GM20000 (cell line): ENCODE measurements at regions not wholly inside any gene's neighbourhood (a gene's known extent, or its start where the extent isn't known, plus 50 kb on each side); places are given as distances from the start of the nearest gene placed in this dataset.

Experiments used
- DNase-seq: peaks from one replicate; pipeline ENCODE4 v3.0.0; 2012; ENCODE audit warnings: low spot score
- CTCF ChIP-seq: IDR thresholded peaks from 2 replicates; pipeline ENCODE4 v1.5.1; 2012; ENCODE audit warnings: mild to moderate bottlenecking, control low read depth; ENCODE audit errors: extremely low read depth, missing control alignments

DNA sequence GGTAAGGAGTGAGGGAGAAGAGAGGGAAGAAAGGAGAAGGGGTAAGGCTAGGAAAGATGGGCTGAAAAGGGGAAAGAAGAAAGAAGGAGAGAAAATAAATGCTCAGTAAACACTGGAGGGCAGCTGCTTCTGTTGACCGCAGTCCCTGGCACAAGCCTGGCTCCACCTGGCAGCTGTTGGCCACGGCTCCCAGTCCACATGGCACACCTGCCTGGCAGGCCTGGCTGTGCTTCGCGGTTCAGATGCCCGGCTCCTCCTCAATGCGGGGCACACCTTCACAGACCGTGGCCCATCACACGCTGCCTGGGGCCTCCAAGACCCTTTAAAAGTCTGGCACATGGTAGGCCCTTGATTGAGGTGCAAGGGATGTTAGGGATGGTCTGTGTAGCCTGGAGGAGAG is 516.8 kb upstream of the PROK2 start:
- no peak for TF ChIP-seq CTCF
- DNase-seq: no peak

DNA sequence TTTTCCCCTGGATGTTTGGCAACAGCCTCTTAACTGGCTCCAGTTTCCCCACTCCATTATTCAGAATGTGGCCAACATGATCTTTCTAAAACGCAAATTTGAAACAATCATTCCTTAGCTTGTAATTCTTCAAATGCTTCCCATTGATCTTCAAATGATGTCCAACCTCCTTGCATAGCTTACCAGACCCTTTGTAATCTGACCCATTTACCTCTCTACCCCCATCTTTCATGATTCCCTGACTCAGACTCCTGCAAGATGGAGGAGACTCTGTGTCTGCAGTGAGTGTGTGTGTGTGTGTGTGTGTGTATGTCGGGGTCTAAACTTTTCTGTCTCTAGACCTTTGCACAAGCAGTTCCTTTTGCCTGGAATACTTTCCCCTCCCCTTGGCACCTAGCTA is 515.7 kb upstream of the PROK2 start:
- TF ChIP-seq CTCF: no peak

GRCh38 chr3:72299823-72300222 is 514.9 kb upstream of the PROK2 start:
- no peak for TF ChIP-seq CTCF
- no peak for DNase-seq

More for the DNA sequence above, 515.7 kb upstream of the PROK2 start:
- no peak for DNase-seq

DNA sequence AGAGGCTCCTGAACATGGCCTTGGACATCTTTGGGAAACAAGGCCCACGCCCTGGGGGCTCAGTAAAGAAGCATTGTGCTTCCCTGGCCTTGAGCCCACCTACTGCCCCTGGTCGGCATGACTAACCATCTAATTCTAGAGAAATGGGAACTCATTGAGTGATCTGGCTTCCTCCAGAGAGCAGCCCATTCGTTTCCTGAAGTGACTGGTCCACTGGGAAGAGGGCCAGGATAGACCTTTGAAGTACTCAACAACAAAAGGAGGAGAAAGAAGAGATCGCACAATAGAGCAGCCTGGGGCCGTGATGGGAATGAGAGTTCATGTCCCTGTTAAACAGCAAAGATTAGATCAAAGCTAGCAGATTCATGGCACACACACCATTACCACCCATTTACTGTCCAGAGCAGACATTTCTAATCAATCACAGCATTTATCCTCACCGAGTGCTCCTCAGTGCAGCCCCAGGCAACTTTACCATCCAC is 514.4 kb upstream of the PROK2 start:
- no peak for DNase-seq
- no peak for TF ChIP-seq CTCF

DNA sequence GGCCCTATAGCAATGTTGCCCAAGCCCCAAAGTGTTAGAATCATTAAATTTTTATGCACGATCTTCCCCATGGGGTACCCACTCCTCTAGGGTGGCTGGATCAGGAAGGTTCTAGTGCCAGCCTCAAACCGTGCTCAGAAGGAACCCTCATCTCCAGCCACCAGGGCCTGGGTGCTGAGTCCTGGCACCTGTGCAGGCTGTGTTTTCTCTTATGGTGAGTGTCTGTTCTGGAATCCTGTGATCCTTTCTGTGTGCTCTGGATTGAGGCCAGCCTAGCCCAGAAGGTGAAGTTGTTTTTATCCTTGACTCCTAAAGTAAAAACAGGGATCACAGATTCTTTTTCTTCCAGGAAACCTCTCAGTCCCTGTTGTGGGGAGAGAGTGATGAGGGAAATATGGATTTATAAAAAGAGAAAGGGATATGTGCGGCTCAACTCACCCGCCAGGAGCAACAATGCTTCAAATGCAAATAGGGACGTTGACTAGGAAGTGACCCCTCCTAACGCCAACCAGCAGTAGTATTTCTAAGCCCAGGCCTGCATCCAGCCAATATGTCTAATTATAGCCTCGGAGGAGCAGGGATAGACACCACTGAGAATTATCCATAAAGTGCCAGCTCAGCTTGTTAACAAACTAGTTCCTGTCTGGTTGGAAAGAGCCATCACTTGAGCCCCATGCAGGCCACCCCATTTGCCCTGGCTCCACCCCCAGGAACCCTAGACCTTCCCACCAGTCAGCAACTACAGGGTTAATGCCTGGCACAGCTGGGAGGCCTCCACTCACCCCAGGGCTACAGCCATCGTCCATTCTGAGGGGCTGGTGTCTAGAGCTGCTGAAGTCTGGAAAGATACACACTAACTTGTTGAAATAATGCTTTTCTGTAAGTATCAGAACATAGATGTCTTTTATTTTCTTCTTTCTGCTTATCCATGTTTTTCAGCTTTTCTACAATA is 513.5 kb upstream of the PROK2 start:
- no peak for DNase-seq
- TF ChIP-seq CTCF: no peak

GRCh38 chr3:72297481-72297880 is 512.5 kb upstream of the PROK2 start:
- no peak for DNase-seq
- no peak for TF ChIP-seq CTCF

DNA sequence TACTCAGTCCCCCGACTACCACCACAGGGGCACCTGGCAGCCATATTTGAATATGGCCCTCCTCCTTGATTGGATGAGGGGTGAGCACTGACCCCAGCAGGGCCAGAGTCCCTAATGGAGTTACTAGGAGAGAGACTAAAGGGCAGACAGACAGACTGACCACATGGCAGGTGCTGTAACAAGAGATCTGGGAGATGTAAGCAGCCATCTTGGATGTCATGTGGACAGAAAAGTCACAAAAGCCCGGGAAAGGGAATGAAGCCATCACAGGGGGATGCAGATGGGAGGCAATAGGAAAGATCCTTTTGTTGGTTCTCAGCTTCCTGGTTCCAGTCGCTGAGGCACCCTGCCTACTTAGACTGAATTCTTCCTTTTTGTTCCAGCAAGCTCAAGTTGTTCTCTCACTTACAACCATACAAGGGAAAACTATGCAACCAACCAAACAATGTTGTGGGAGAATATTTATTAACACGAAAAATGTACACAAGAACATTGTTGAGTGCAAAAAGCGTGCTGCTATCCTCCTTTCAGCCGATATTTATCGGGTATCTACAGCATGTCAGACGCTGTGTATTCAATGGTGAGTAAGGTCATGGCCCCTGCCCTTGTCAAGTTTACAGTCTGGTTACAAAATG is 511.6 kb upstream of the PROK2 start:
- no peak for TF ChIP-seq CTCF
- no peak for DNase-seq
